Activated T-helper 9 cell treated with anti-CD3 and anti-CD28 coated beads, Interleukin-2, amount 50 U/mL, for 16 hours (primary cell): ENCODE measurements at regions not wholly inside any gene's neighbourhood (a gene's known extent, or its start where the extent isn't known, plus 50 kb on each side); places are given as distances from the start of the nearest gene placed in this dataset.
"Not testable (repeated sequence)": the region's sequence is repeated elsewhere in the genome, so short reads cannot be mapped to it uniquely, and the experiment has no call there.

ENCODE experiments used
- DNase-seq: peaks from one replicate; pipeline ENCODE4 v3.0.0-alpha.2; 2020; ENCODE audit warnings: low read depth

DNA sequence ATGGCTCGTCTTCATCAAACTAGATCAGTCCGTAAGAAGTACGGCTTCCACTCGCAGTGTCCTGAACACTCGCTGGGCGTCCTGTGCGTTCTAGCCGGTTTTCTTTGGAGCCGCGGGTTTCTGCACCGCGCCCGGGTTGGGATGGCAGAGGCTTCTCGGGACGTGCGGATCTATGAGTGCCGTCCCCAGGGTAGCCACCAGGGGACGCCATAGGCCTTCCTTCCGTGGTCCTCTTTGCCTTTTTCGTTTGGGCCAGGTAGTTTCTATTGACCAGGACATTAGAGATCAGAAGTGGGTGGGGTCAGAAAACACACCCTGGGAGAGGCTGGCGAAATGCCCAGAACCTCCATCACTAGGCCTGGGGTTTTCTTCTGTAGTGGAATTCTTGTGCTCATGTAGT, 273.8 kb downstream of the FAM72C start:
- no peak for DNase-seq

DNA sequence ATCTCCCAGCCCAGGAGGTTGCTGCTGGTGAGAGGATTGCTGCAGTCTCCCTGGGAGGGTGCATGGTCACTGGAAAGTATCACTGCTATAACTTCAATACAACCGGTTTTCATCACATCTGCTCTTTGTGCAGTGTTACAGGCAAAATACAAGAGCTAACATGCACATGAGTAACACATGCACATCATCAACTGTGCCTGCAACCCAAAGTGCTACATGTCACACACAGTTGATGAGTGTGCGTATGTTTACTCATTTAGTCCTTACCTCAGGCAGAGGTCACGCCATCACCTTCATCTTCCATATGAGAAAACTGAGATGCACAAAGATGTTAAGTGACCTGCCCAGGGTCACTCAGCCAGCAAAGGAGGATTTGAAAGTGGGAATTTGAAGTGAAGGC, 277.7 kb downstream of the FAM72C start:
- no peak for DNase-seq

DNA sequence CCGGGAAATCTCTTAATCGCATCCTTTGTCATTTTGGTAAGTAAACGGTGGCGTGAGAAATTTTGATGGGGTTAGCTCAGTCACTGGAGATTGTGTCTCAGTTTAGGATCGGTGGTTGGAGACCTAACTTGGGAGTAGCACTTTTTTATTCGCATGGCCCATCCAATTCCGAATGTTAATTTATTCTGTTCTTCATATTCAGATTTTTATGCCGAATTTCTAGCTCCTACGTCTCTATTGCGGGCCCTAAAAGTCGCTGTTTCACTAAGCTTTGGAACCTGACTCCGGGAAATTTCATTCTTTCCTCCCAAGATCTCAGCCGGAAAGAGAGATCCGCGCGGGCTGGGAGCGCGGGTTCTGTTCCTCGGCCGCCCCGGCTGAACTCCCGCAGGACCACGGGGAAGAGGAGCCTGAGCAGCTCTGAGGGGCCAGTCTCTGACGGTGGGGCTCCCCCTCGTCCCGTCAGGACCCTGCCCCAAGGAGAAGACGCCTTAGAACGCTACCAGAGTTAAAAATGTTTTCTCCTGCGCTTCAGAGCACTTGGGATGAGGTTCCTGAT, 279.7 kb downstream of the FAM72C start:
- DNase-seq: no peak

DNA sequence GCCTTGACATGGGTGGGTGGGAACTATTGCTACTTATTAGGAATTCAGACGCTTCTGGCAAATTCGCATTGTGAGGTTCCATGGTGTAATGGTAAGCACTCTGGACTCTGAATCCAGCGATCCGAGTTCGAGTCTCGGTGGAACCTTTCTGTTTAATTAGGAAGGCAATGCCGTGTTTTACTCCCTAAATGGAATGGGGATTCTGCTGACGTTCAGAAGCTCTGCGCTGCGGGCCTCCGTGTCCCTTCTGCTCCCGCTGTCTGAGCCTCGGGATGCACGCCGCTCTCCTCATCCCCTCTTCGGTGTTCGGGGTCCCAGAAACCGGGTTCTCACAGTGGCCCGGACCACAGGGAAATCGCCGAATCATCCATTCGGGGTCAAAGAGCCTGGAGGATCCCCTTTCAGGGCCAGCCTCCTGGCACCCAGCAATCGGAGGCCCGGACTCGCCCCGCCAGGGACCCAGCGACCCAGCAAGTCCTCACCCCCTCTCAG, 280.3 kb downstream of the FAM72C start:
- DNase-seq: no peak

DNA sequence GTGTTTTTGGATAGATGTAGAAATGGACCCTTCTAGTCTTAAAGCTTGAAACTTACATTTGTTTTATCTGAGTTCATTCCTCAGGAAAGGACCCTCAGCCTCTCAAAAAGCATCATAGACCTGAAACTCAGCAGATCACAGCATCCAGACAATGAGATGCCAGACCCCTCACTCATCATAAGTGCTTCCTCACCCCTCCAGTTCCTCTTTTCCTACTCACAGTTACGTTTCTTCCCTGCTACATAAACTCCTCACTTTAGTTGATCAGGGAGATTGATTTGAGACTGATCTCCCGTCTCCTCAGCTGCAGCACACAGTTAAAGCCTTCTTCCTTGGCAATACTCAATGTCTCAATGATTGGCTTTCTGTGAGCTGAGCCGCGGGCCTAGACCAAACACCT, 282.0 kb downstream of the FAM72C start:
- DNase-seq: no peak

DNA sequence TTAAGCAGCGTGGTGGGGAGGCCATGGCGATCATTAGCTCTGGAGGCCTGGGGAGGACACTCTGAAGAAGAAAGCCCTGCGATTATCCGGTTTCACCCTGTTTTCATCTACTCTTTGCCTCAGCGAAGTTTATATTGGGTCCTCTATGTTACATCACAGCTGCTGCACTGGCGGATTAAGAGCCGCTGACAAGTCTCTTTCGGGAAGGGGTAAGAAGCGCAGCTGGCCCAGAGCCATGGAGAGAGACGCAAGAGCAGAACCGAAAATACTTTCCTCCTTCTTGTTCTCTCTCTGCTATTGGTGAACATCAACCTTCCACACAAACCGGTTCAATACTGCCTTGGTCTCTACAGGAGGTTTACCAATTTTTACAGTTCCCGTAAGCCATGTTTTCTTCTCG, 291.5 kb downstream of the FAM72C start:
- DNase-seq: no peak

DNA sequence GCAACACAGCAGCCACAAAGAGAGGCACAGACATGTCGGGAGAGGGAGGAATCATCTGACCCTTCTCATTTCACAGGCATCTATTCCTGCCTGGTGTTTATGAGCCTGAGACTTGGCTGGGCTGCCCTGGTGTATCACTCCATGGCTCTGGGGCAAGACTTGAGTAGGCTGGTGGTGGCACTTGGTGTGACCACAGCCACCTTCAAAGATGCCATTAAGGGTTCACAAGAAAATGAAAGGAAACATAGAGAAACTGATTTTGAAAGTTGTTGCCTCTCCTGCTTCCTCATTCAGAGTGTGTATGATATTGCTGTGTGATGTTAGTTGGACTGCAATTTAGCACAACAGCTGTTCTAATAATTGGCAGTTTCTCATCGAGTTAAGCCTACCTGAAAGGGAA, 298.8 kb downstream of the FAM72C start:
- DNase-seq: no peak

DNA sequence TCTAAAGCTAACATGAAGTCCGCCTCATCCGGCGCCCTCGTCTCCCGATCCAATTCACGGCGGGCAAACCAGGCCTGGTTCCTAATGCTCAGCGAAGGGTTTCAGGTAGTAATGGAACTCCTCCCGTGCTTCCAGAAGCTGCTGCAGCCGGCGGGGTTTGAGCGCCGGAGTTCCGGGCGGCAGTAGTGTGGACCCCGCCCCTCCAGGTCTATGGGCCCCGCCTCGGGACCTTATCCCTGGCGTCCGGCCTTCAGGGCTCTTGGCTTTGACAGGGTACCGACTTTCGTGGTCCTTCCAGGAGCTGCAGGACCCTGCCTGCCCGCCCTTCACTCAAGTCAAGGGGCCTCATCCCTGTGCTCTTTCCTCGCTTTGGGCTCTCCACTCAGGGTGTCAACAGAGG, 304.1 kb downstream of the FAM72C start:
- DNase-seq: no peak

DNA sequence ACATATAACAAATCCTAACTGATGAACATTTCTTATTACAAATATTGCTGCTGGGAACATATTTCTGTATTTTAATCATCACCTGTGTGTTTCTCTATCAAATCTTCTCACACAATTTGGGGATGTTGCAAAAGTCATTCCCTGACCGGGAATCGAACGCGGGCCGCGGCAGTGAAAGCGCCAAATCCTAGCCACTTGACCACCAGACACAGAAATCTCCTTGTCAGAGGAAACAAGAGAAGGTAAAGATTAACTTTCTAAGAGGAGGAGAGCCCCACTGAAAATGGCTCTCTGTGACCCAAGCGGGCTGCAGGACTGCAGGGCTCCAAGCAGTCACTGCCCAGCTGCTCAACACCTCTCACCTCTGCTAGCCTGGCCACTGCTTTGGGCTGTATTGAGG, 304.9 kb downstream of the FAM72C start:
- DNase-seq: no peak

DNA sequence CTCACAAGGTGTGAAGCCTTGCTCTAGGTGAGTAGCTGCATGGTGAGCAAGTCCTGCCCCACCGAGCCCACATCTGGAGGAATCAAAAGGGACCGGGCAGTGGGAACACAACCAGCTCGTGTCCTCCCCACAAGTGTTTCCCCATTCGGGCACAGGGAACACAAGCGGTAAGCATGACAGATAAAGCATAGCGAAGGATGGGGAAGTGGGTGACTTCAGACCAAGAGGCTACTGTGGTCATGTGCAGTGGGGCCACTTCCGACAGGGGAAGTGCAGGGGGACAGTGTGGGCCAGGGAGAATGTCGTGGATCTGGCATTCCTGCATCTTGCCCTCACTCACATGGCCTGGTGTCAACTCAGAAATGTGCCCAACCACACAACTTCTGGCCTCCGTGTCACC, 306.2 kb downstream of the FAM72C start:
- DNase-seq: no peak

DNA sequence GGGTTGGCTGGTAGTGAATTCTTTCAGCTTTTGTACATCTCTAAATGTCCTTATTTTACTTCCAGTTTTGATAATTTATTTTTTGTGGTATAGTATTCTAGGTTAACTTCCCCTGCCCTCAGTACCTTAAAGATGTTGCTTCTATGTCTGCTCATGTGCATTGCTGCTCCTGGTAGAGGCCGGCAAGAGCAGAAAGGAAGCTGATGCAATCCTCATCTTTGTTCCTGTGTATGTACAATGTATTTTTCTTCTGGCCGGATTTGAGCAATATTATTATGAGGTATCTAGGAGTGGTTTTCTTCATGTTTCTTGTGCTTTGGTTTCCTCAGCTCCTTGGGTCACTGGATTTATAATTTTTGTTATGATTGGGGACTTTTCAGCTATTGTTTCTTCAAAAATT, 308.7 kb downstream of the FAM72C start:
- not testable (repeated sequence) for DNase-seq

DNA sequence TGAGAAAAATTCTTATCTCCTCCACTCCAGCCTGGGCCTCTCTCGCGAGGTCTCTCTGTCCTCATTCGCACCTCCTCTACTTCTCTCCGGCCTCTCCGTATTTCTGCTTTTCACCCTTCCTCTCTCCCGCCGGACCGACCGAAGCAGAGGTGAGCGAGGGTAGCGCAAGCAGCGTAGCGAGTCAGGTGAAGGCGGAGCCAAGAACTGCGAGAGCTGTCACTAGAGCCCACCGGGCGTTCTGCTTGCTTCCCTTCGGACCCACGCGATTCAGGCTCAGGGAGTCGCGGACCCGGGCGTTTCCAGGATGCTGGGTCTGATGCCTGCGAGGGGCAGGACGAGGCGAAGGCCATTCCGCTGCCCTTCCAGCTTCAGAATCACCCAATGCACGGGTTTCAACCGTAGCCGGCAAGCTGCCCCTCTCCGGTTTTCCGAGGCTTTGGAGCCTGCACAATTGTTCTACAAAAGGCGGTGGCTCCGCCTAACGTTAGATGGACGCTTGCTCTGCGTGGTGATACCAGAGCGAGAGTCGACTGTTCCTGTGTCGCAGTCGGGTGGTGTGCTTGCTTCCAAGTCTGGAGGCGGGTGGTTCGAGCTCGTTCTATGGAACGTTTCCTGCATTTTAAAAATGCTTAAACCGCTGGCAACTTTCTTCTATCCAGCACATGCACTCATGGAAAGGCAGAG, 310.2 kb downstream of the FAM72C start:
- DNase-seq: no peak

DNA sequence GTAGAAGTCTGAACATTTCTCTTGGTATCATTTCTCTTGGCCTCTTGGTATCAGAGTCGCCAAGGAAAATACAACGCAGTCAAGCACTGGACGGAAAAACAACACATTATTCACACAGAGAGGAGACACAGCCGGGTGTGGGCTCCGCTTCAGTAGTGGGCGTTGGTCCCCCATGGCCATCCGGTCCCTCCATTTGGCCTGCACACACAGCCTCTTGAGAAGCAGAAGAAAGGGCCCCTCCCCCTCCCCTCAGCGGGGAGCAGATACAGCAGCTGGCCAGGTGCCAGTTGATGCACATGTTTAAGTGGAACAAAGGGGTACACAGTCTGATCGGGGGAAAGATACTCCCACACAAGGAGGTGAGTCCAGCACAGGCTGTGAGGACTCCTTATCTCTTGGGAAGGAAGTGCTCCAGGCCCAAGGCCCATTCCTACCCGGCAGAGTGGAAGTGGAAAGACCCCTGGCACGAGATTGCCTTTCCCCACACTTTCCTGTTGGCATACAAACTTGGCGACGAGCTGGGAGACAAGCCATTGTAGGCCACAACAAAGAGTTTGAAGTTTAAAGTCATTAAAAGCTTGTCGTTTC, 311.3 kb downstream of the FAM72C start:
- DNase-seq: no peak

DNA sequence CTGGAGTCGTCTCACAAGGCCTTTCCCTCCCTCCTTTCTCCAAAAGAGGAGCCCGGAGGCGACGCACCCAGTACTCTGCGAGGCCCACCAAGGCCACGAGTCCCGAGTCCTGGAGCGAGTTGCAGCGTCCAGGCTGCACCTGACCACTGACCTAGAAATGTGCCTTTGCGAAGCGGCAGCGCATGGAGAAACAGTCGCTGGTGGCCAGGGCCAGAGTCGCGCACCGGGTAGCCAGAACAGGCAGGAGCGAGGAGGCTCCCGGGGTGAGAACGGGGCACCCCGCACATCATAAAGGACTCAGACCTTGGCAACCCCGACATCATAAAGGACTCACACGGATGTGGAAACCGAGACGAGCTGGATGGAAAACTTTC, 318.4 kb downstream of the FAM72C start:
- DNase-seq: no peak

DNA sequence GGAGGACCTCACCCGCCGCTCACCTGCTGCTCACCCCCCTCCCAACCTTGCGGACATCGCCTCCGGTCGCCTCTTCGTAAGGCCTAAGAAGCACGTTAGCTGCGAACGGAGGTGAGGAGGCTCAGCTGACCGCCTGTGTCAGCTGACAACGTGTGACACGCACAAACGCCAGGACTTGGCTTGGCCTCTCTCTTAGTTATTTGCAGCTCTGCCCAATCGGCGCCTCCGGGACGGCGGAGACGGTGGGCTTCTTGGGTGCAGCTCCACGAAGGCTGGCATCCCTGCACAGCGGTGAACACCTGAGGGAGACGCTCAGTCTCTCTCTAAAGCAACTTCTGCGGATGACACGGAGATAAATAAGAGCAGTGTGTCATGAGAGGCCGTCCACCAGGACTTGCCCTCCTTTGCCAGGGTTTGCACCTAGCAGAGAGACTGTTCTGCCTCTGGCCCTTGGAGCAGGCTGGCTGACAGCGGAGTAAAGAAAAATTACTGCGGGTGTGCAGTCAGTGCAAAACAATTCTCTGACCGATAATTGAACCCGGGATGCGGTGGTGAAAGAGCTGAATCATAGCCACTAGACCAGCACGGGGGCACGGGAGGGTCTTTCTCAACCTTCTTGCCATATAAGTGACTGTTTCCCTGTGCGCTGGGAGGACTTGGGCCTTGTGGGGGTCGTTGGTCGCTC, 318.9 kb downstream of the FAM72C start:
- DNase-seq: no peak

DNA sequence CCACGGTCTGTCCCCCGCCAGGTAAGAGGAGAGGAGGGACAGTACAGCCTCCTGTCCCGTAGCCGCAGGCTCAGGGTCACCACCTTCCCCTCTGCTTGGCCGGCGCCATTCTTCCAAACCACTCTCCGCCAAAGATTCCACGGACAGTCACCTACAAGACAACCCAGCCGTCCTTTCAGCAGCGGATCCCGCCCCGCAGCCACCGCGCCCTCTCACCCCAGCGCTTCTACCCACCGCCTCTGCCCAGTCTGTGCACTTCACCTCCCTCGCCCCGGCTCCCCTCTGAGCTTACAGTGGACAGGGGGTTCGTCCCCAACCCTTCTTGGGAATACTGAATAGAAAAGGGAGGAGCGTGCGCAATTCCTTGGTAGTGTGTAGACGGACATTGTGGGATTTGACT, 319.6 kb downstream of the FAM72C start:
- no peak for DNase-seq

DNA sequence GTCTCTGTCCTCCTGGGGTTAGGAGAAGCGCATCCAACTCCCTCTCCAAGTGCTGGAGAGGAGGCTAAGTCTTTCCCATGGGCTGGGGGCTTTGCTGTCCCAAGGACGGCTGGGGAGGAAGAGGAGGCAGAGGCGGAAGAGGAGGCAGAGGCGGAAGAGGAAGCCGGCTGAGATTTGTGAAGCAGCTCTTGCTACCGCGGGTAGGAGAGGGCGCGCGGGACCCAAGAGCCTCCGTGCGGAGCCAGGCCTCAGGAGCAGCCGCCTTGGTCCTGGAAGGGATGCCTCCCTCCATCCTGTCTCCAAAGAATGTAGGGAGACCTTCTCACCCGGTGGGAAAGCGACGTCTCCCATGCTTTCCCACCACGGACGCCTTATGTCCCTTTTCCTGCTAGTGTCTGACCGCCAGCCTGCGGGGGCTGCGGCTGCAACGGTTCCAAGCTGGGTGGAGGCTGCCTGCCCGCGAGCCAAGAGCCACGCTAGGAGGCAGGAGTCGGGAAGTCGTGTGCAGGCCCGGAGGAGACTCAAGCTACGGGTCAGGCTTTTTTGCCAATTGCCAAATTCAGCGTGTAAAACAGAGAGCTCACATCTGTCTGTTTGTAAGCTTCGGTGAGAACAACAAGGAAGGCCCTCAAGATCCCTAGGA, 320.3 kb downstream of the FAM72C start:
- no peak for DNase-seq

DNA sequence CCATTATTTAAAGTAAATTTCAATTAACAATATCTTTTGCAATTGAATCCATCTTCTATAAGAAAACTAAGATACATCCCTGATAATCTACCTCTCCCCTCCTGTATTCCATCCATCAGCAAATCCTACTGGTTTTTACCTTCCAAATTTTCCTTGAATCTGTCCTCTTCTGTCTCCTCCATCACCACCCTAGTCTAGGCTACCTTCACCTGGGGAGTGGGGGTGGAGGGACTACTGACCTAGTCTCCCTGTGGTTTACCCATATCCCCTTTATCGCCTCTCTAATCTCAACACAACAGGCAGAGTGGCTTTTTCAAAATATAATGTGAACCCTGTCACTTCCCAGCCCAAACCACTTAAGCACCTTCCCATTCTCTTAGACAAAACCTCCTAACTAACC, 327.8 kb downstream of the FAM72C start:
- not testable (repeated sequence) for DNase-seq

DNA sequence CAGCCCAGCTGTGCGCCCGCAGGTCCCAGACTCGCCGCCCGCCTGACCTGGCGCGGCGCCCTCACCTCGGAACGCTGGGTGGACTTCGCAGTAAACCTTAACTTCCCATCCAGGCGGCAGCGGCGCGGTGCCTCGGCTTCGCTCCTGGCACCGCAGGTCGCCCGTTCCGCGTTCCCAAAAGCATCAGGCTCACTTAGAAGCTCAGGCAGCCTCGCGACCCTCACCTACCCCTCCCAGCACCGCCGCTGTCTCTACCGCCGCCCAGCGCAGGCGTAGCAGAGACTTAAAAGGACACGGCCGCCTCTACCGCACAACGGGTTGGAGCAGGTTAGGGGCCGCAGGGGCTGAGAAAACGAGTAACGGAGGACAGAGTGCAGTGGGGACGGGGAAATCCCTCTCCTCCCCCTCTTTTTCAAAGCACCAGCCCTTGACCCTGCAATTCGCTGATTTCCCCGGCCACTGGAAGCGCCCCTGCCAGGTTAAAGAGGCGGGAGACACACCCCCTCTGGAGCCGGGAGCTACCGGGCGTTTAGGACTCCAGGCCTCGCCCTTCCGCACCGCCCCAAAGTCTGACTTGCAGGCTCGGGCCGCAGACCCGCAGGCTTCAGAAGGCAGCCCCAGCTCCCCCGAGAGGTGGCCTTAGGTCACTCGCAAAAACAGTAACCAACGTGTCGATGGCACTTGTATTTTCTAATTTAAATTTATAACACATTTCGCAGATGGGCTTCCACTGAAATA, 328.5 kb downstream of the FAM72C start:
- DNase-seq: no peak

DNA sequence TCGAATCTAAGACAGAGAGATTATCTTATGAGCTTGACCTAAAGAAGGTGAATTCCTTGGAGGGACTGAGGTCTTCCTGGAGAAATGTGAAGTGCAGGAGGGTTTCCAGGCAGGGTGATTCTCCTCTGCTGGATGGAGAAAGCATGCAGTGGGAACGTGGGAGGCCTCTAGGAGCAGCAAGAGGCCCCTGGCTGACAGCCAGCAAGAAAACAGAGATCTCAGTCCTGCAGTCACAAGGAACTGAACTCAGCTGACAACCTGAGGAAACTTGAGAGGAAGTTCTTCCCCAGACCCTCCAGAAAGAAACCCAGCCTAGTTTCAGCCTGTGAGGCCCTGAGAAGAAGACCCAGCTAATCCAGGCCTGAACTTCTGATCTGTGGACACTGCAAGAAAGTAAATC, 345.9 kb downstream of the FAM72C start:
- no peak for DNase-seq

DNA sequence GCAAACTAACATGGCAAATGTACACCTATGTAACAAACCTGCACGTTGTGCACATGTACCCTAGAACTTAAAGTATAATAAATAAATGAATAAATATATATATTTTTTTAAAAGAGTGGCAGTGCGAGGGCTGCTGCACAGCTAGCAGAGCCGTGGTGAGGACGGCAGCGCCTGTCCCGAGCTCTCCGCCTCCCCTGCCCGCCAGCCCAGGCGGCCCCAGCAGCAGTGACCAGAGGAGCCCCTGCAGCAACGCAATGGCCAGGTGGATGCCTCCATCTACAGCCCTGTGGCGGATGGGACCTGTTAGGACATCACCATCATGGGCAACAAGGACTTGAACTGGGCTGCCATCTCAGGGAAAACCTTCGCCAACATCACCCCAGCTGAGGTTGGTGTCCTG, 351.9 kb downstream of the FAM72C start:
- DNase-seq: no peak

DNA sequence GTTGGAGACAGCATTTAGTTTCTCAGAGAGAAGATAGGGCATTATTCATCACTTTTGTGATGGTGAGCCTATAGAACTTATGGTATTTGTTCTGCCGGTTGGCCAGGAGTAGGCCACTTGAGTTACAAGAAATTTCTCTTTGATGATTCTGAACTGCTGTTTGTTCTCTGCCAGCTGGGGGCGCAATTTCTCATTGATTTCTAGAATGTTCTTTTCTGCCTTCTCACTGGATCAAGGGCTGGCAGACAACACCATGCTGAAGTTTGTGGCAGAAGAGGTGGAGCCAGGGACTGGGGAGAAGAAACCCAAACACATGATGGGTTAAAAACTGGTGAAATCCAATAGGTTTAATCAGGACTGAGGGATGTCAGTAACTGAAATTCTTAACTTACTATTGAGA, 360.6 kb downstream of the FAM72C start:
- DNase-seq: no peak
